MCF 10A (cell line): ENCODE measurements at regions not wholly inside any gene's neighbourhood (a gene's known extent, or its start where the extent isn't known, plus 50 kb on each side); places are given as distances from the start of the nearest gene placed in this dataset.

Experiments
- BruUV-seq: library from RNA; stranded (reverse); fragments of 400-500 nt; replicated peaks from 2 replicates; lab custom pipeline; 2021; lab: Mats Ljungman, UMichigan
- CTCF ChIA-PET: fragments of 300-600 bp; sonication (Branson Sonifier 250); formaldehyde crosslinking; extraction: SDS; loops from one replicate; lab custom pipeline; 2021; ENCODE audit warnings: antibody characterized with exemption, inconsistent platforms; lab: Yijun Ruan, JAX
- POLR2A ChIA-PET: fragments of 300-600, 350-650 bp; sonication (Branson Sonifier 250); formaldehyde crosslinking; extraction: SDS; loops from one replicate; lab custom pipeline; 2020; ENCODE audit warnings: antibody characterized with exemption, inconsistent platforms; lab: Yijun Ruan, JAX
- DNase-seq: peaks from one replicate; pipeline ENCODE4 v3.0.0-alpha.2; 2018; ENCODE audit not compliant: unreplicated experiment
- H3K27ac Mint-ChIP-seq: one replicate; pipeline ENCODE4 v1.8.0; 2022; ENCODE audit warnings: mild to moderate bottlenecking, low read depth, mixed read lengths; ENCODE audit not compliant: unreplicated experiment
- H3K27me3 Mint-ChIP-seq: one replicate; pipeline ENCODE4 v1.8.0; 2022; ENCODE audit warnings: mixed read lengths; ENCODE audit not compliant: insufficient read depth, unreplicated experiment
- H3K36me3 Mint-ChIP-seq: one replicate; pipeline ENCODE4 v1.8.0; 2022; ENCODE audit warnings: mild to moderate bottlenecking, moderate library complexity, mixed read lengths; ENCODE audit not compliant: insufficient read depth, unreplicated experiment
- H3K4me1 Mint-ChIP-seq: one replicate; pipeline ENCODE4 v1.8.0; 2022; ENCODE audit warnings: mixed read lengths; ENCODE audit not compliant: insufficient read depth, unreplicated experiment
- H3K4me3 Mint-ChIP-seq: one replicate; pipeline ENCODE4 v1.8.0; 2022; ENCODE audit warnings: mild to moderate bottlenecking, moderate library complexity, mixed read lengths; ENCODE audit not compliant: unreplicated experiment
- H3K9me3 Mint-ChIP-seq: one replicate; pipeline ENCODE4 v1.8.0; 2022; ENCODE audit warnings: mixed read lengths; ENCODE audit not compliant: unreplicated experiment
- intact Hi-C: fragments of 100-400 bp; cut with micrococcal nuclease; formaldehyde crosslinking; loops from 2 replicates; pipeline ENCODE4 v1.14.1; 2022
- TF ChIP-seq, protein P1 (sequence below): fragments of 200-600 bp; IDR thresholded peaks from one replicate; pipeline ENCODE4 v1.8.0; 2022; ENCODE audit warnings: antibody characterized with exemption, mild to moderate bottlenecking; ENCODE audit not compliant: unreplicated experiment

DNA sequence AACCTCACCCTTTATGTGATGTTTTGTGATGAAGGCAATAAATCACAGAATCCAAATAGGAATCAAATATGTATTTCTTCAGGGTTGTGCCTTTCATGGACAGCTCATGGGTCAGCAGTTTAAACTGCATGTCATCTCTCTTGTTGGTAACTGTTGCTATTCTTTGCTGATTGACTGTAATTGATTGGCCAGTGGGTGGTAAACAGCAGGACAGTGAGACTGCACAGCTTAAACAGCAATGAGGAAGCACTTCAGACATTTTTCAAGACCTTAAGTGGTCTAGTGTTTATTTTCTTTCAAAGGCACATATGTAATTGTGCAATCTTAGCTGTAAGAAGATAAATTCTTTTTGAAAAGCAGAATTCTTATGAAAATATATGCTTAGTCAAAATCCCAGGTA is 260.5 kb downstream of the COX7C start:
- TF ChIP-seq, protein P1, sequence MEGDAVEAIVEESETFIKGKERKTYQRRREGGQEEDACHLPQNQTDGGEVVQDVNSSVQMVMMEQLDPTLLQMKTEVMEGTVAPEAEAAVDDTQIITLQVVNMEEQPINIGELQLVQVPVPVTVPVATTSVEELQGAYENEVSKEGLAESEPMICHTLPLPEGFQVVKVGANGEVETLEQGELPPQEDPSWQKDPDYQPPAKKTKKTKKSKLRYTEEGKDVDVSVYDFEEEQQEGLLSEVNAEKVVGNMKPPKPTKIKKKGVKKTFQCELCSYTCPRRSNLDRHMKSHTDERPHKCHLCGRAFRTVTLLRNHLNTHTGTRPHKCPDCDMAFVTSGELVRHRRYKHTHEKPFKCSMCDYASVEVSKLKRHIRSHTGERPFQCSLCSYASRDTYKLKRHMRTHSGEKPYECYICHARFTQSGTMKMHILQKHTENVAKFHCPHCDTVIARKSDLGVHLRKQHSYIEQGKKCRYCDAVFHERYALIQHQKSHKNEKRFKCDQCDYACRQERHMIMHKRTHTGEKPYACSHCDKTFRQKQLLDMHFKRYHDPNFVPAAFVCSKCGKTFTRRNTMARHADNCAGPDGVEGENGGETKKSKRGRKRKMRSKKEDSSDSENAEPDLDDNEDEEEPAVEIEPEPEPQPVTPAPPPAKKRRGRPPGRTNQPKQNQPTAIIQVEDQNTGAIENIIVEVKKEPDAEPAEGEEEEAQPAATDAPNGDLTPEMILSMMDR: no peak
- CTCF ChIA-PET: interaction anchor here (0.6 to 1.9 kb wide), 3 partner anchors 135 to 513 kb away, joined by 3 to 9 read pairs (median 3); no protein-coding TSS in a partner anchor
- intact Hi-C loops: no loop called here
- no peak for DNase-seq
- H3K9me3 Mint-ChIP-seq: no peaks in the 10 kb centered on the region
- peaks cover 77% of the 10 kb centered on the region for H3K27me3 Mint-ChIP-seq
- H3K36me3 Mint-ChIP-seq: no peaks in the 10 kb centered on the region
- POLR2A ChIA-PET: no interaction called here
- no peak overlapping the region for H3K27ac Mint-ChIP-seq
- no peak overlapping the region for H3K4me3 Mint-ChIP-seq
- H3K4me1 Mint-ChIP-seq: no peaks in the 10 kb centered on the region
- BruUV-seq: no TSS peak

DNA sequence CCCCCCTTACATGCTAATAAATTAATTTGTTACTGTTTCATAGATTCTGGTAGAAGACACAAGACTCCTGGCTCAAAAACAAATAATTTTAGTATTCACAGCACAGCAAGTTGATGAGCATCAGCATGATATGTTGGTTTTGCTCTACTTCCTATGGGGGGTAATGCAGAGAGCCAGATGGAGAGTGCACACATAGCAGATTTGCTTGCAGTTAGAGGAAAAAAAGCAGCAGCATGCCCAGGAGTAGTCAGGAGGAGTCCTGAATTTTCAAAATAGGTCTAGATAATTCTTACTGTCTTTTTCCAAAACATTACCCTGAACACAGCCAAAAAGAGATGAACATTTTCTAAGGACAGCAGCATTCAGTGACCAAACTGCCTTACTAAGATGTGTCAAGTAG is 261.3 kb downstream of the COX7C start:
- TF ChIP-seq, protein P1: no peak
- Mint-ChIP-seq H3K27ac (no peak overlapping the region), H3K9me3 (no peaks in the 10 kb centered on the region), H3K4me3 (no peak overlapping the region), H3K36me3 (no peaks in the 10 kb centered on the region), H3K4me1 (no peaks in the 10 kb centered on the region), H3K27me3 (peaks cover 70% of the 10 kb centered on the region)
- CTCF ChIA-PET: interaction anchor here (2.1 to 2.8 kb wide), 2 partner anchors 89 to 133 kb away, joined by 21 to 23 read pairs; no protein-coding TSS in a partner anchor
- BruUV-seq: no TSS peak
- DNase-seq: no peak
- POLR2A ChIA-PET: no interaction called here
- intact Hi-C loops: no loop called here

DNA sequence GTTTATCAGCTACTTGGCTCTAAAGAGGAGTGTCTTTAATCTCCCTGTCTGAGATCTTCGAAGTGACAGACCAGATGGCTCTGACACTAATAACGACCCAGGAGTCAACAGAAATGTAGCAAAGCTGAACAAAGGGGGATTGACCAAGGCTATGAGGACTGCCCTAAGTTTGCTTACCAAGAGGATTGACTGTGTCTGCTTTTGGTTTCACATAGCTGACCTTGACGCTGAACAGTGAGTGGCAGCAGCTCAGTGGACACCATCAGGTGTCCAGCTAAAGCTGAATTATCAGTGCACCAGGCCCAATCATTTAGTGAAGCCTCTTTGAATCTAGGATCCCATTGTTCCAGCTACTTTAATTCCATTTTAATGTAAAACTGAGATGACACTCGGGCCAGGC is 262.6 kb downstream of the COX7C start:
- no peaks in the 10 kb centered on the region for H3K36me3 Mint-ChIP-seq
- DNase-seq: no peak
- no peak overlapping the region for H3K27ac Mint-ChIP-seq
- intact Hi-C loops: no loop called here
- ChIA-PET POLR2A (interaction anchor here (0.6 to 1.1 kb wide), 2 partner anchors 16 to 89 kb away, joined by 3 read pairs; no protein-coding TSS in a partner anchor), CTCF (interaction anchor here (0.6 to 2.8 kb wide), 18 partner anchors 9 to 623 kb away, joined by 3 to 23 read pairs (median 4); no protein-coding TSS in a partner anchor)
- no peaks in the 10 kb centered on the region for H3K4me1 Mint-ChIP-seq
- TF ChIP-seq, protein P1: no peak
- no TSS peak for BruUV-seq
- H3K9me3 Mint-ChIP-seq: no peaks in the 10 kb centered on the region
- H3K27me3 Mint-ChIP-seq: peaks cover 73% of the 10 kb centered on the region
- H3K4me3 Mint-ChIP-seq: no peak overlapping the region

DNA sequence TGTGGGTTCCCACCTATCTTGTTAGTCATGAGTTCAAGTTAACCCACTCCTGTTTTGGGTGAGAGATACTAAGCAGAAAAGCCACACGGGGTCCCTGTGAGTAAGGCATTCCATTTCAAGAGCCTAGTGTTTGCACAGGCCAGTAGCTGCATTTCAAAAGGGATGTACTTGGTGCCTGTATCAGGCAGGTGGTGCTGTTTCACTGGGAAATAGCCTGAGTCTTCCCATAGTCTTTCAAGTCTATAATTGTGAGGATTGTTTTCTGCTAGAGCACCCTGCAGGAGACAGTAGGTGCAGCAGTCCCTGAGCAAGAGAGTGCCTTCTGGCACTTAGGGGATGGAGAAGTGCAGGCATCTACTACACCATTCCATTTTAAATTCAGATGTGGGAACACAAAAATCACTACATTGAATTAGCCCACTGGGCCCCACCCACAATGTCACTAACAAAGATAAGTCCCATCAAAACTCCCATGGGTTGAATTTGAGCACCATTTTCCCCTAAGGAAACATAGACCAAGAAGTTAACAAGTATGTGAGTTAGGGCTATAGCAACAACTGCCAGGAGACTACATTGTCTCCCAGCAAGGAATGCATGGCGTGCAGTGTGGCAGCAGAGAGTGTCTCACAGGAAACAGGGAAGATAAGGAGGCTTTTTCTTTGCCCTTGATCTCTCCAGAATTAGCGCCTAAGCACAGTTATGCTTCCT is 263.2 kb downstream of the COX7C start:
- no peaks in the 10 kb centered on the region for H3K36me3 Mint-ChIP-seq
- ChIA-PET CTCF (interaction anchor here (0.6 to 2.8 kb wide), 16 partner anchors 9 to 623 kb away, joined by 3 to 23 read pairs (median 4); no protein-coding TSS in a partner anchor), POLR2A (interaction anchor here (0.6 to 1.1 kb wide), 2 partner anchors 15 to 88 kb away, joined by 3 read pairs; no protein-coding TSS in a partner anchor)
- TF ChIP-seq, protein P1: peak; percentile 64
- intact Hi-C loops: loop anchor here (1.0 kb wide), 2 partner anchors 87 to 132 kb away; no protein-coding TSS in a partner anchor
- H3K4me3 Mint-ChIP-seq: no peak overlapping the region
- no TSS peak for BruUV-seq
- H3K4me1 Mint-ChIP-seq: no peaks in the 10 kb centered on the region
- no peak overlapping the region for H3K27ac Mint-ChIP-seq
- peak; percentile 71 for DNase-seq
- H3K27me3 Mint-ChIP-seq: peaks cover 74% of the 10 kb centered on the region
- H3K9me3 Mint-ChIP-seq: no peaks in the 10 kb centered on the region
